ENCODE measurements at regions not wholly inside any gene's neighbourhood (a gene's known extent, or its start where the extent isn't known, plus 50 kb on each side); places are given as distances from the start of the nearest gene placed in this dataset.

DNA sequence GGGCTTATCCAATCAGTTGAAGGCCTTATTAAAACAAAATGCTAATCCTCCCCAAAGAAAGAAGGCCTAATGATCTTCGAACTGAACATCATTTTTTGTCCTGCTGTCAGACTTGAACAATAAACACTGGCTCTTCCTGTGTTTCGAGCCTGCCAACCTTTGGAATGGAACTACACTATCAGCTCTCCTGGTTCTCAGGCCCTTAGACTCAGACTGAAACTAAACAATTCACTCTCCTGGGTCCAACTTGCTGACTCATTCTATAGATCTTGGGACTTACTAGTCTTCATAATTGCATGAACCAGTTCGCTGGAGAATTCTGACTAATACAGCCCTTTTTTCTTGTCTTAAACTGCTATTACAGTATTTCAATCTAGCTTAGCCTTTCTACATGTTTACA is 235.2 kb downstream of the LNPK start:
- TF ChIP-seq, protein P1, sequence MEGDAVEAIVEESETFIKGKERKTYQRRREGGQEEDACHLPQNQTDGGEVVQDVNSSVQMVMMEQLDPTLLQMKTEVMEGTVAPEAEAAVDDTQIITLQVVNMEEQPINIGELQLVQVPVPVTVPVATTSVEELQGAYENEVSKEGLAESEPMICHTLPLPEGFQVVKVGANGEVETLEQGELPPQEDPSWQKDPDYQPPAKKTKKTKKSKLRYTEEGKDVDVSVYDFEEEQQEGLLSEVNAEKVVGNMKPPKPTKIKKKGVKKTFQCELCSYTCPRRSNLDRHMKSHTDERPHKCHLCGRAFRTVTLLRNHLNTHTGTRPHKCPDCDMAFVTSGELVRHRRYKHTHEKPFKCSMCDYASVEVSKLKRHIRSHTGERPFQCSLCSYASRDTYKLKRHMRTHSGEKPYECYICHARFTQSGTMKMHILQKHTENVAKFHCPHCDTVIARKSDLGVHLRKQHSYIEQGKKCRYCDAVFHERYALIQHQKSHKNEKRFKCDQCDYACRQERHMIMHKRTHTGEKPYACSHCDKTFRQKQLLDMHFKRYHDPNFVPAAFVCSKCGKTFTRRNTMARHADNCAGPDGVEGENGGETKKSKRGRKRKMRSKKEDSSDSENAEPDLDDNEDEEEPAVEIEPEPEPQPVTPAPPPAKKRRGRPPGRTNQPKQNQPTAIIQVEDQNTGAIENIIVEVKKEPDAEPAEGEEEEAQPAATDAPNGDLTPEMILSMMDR (IDR thresholded peaks at IDR 0.05), result no peak
- no peak for TF ChIP-seq POLR2A (IDR thresholded peaks at IDR 0.05)

Data from testis (tissue), 2 donors.